ENCODE measurements at regions not wholly inside any gene's neighbourhood (a gene's known extent, or its start where the extent isn't known, plus 50 kb on each side); places are given as distances from the start of the nearest gene placed in this dataset.
A peak's percentile ranks its signal among the peaks of the same experiment; 100 is the strongest.

GRCh38 chr10:69716711-69717560 lies 84.8 kb upstream of the COL13A1 start:
- DNase-seq (ENCODE audit: low spot score), result peak; percentile 71

DNA sequence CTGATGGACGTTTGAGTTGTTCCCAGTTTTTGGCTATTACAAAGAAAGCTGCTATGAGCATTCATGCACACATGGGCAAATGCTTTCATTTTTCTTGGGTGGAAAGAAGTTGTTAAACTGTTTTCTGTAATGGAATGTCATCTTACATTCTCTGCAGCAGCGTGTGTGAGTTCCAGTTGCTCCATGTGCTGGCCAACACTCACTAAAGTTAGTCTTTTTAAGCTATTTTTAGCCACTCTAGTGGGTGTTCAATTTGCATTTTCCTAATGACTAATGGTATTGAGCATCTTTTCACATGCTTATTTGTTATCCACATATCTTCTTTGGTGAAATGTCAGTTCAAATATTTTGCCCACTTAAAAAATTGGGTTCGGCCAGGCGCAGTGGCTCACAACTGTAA lies 82.8 kb upstream of the COL13A1 start:
- no peak for DNase-seq (ENCODE audit: low spot score)

GRCh38 chr10:69721690-69722310 lies 79.9 kb upstream of the COL13A1 start:
- no peak for DNase-seq (ENCODE audit: low spot score)

- no peak for DNase-seq (ENCODE audit: low spot score)
Measured at GRCh38 chr10:69723653-69724052, 78.1 kb upstream of the COL13A1 start.

DNA sequence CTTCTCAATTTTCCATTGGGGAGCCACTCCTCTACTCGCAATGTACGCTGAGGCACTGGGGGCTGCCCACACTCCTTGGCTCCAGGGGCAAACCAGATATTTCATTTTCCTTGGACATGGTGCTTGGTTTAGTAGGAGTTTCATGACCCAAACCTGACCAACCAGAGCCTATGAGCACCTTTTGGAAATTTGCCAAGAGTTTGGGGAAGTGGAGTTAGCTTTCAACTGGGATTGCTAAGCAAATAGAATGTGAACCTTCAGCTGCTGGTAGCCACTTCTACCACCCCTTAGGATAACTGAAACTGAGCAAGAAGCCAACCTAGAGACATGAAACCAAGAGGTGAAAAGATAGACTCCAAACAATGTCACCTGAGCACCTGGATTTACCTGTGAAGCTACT lies 74.9 kb upstream of the COL13A1 start:
- DNase-seq (ENCODE audit: low spot score), result no peak

DNA sequence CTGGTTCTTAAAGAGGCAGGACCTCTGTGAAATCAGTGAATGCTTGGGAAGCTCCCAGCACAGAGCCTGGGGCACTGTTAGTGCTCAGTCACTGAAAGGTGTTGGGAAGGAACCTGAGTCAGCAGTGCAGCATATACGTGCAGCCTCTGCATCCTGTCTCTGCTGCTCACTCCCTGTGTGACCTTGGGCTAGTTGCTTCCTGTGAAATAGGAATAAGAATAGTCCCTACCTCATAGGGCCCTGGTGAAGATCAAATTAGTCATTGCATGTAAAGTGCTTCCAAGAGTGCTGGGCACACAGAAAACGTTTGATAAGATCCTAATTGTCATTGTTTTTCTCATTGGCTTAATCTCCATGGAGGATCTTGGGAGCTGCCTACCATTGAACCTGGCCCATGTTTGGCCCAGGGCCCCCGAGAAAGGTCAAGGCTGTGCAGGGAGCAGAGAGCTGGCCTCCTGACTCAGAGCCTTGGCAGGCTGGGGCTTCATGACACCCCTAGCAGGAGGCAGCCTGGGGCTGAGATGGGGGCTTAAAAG lies 73.3 kb upstream of the COL13A1 start:
- no peak for DNase-seq (ENCODE audit: low spot score)

GRCh38 chr10:69729326-69730048 lies 72.2 kb upstream of the COL13A1 start:
- no peak for DNase-seq (ENCODE audit: low spot score)

DNA sequence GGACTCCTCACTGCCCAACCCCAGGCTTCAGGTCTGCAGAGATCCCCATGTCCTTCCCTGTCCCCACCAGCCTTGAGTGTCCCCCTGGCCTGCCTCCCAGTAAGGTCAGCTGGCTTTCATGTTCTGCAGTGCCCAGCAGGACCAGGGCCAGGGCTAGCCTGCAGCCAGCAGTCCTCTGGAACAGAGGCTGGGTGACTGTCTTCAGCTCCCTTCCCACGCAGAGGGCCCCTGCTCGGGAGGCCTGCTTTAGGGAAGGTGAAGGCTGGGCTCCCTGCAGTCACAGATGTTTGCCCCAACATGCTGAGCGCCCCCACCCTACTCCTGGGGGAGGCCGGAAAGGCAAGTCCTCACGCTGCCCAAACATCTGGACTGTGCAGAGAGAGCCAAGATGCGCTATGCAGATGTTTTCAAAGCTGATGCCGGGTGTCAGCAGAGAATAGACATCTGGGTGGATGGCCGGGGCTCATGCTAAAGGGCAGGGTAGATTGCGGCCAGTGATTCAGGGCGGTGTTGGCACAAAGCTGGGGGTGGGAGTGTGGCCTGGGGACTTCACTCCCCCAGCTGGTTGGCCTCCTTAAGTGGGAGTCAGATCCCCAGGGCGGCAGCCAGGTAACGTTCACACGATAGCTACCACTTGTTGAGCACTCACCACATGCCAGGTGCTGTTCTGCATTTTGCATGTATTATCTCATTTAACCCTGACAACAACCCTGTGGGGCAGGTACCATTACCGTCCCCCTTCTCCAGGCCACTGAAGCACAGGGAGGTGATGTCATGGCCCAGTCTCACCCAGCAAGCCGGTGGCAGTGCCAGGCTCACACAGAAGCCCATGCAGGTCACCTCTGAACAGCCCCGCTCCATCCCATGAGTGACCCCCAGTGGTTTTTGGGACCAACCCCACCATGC lies 71.2 kb upstream of the COL13A1 start:
- peak; percentile 43 for DNase-seq (ENCODE audit: low spot score)

GRCh38 chr10:69731184-69731583 lies 70.5 kb upstream of the COL13A1 start:
- no peak for DNase-seq (ENCODE audit: low spot score)

DNA sequence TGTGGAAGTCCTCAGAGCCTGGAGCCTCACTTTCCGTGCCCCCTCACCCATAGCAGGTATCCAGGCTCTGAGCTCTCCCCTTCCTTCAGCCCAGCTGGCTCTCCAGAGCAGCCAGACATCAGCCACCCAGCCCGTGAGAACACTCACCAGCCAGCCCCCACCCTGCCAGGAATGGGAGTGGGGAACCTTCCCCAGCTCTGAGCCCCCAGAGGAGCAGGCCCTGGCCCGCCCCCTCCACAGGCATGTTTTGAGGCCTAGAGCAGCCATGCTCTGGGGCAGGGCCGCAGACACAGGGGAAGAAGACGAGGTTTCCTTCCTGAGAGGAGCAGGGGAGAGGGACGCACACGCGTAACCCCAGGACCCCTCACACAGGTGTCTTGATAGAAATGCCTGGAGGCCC lies 70.0 kb upstream of the COL13A1 start:
- no peak for DNase-seq (ENCODE audit: low spot score)

DNA sequence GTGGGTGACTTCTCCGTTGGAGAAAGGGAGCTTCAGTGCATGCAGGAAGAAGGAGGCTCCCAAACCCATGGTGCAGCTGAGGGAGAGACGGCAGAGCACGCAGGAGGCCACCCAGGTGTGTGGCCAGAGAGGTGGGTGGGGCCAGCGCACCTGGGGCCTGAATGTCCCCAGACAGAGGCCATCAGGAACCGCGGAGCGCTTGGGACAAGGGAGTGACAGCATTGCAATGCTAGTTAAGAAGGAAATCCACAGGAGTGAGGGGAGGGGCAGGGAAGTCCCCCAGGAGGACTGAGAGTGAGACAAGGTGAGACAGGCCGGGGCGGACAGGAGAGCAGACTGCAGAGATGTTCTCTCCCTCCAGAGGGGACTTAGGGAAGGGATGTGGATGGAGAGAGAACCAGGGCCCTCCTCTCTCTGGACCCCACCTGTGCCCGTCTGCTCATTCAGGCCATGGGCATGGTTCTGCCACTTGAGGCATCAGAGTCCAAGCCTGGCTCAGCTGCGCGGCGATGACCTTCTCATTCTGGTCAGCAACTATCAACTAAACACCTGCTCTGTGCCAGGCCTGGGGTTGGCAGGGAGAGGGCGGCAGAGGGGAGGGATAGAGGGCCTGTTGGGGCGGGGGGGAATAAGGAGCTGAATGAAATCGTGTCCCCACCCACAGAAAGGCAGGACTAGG lies 69.4 kb upstream of the COL13A1 start:
- no peak for DNase-seq (ENCODE audit: low spot score)

GRCh38 chr10:69732826-69733150 lies 68.9 kb upstream of the COL13A1 start:
- DNase-seq (ENCODE audit: low spot score), result no peak

- DNase-seq (ENCODE audit: low spot score), result peak; percentile 87
Measured at GRCh38 chr10:69733791-69734261, 67.9 kb upstream of the COL13A1 start.

- no peak for DNase-seq (ENCODE audit: low spot score)
Measured at GRCh38 chr10:69734416-69734796, 67.3 kb upstream of the COL13A1 start.

GRCh38 chr10:69734797-69735468 lies 66.8 kb upstream of the COL13A1 start:
- no peak for DNase-seq (ENCODE audit: low spot score)

- DNase-seq (ENCODE audit: low spot score), result no peak
Measured at GRCh38 chr10:69736886-69737641, 64.6 kb upstream of the COL13A1 start.

- no peak for DNase-seq (ENCODE audit: low spot score)
Measured at GRCh38 chr10:69738071-69738470, 63.6 kb upstream of the COL13A1 start.

GRCh38 chr10:69738858-69739435 lies 62.8 kb upstream of the COL13A1 start:
- no peak for DNase-seq (ENCODE audit: low spot score)

- DNase-seq (ENCODE audit: low spot score), result no peak
Measured at GRCh38 chr10:69739634-69740033, 62.1 kb upstream of the COL13A1 start.
